ENCODE measurements at regions not wholly inside any gene's neighbourhood (a gene's known extent, or its start where the extent isn't known, plus 50 kb on each side); places are given as distances from the start of the nearest gene placed in this dataset.

- TF ChIP-seq CBX1 (IDR thresholded peaks at IDR 0.05; ENCODE audit: low read depth), result no peak
- TF ChIP-seq ZNF589 (CRISPR knock-in tag; IDR thresholded peaks at IDR 0.05; ENCODE audit: low read depth), result peak; percentile 72; the same call in 1 of the 2 replicates
- no peak for TF ChIP-seq ZNF436 (CRISPR knock-in tag; IDR thresholded peaks at IDR 0.05)
- TF ChIP-seq ZNF239 (CRISPR knock-in tag; IDR thresholded peaks at IDR 0.05), result peak; percentile 61; the same call in 1 of the 2 replicates
- no peak for TF ChIP-seq USF1 (CRISPR knock-in tag; IDR thresholded peaks at IDR 0.05)
- no peak for TF ChIP-seq ETS2 (tag; IDR thresholded peaks at IDR 0.05; ENCODE audit: borderline replicate concordance, poor library complexity, severe bottlenecking)
- TF ChIP-seq, protein P1, sequence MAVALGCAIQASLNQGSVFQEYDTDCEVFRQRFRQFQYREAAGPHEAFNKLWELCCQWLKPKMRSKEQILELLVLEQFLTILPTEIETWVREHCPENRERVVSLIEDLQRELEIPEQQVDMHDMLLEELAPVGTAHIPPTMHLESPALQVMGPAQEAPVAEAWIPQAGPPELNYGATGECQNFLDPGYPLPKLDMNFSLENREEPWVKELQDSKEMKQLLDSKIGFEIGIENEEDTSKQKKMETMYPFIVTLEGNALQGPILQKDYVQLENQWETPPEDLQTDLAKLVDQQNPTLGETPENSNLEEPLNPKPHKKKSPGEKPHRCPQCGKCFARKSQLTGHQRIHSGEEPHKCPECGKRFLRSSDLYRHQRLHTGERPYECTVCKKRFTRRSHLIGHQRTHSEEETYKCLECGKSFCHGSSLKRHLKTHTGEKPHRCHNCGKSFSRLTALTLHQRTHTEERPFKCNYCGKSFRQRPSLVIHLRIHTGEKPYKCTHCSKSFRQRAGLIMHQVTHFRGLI (CRISPR knock-in tag; IDR thresholded peaks at IDR 0.05), result peak; percentile 78; the same call in 1 of the 2 replicates
- no peak for TF ChIP-seq ZNF699 (CRISPR knock-in tag; IDR thresholded peaks at IDR 0.05; ENCODE audit: insufficient replicate concordance)
- no peak for TF ChIP-seq BMI1 (IDR thresholded peaks at IDR 0.05; ENCODE audit: low read length)
- TF ChIP-seq ZNF79 (CRISPR knock-in tag; IDR thresholded peaks at IDR 0.05; ENCODE audit: low read depth), result 0 out of 2 replicates have a peak, but pooled peaks have one; percentile 23
- no peak for TF ChIP-seq MCM5 (IDR thresholded peaks at IDR 0.05; ENCODE audit: low read depth)
- no peak for TF ChIP-seq TRIM28 (IDR thresholded peaks at IDR 0.05)
- no peak for TF ChIP-seq POU5F1 (IDR thresholded peaks at IDR 0.05; ENCODE audit: borderline replicate concordance, low read depth, low read length, partially characterized antibody)
- peak; percentile 92 for TF ChIP-seq SMAD3 (CRISPR knock-in tag; conservative IDR thresholded peaks at IDR 0.05)
- TF ChIP-seq GATAD2B (IDR thresholded peaks at IDR 0.05; ENCODE audit: borderline replicate concordance), result no peak
- TF ChIP-seq SREBF1 (IDR thresholded peaks at IDR 0.05; ENCODE audit: borderline replicate concordance, low read depth, low read length), result no peak
- no peak for TF ChIP-seq ESRRA (IDR thresholded peaks at IDR 0.05; ENCODE audit: borderline replicate concordance, low read depth)
- no peak for TF ChIP-seq RBM39 (optimal IDR thresholded peaks at IDR 0.05; ENCODE audit: low read depth, low read length)
- TF ChIP-seq BACH1 (tag; IDR thresholded peaks at IDR 0.05), result peak; percentile 47; the same call in 1 of the 2 replicates
- peak; percentile 90 for TF ChIP-seq ZNF76 (CRISPR knock-in tag; IDR thresholded peaks at IDR 0.05; ENCODE audit: borderline replicate concordance)
- no peak for TF ChIP-seq BHLHE40 (IDR thresholded peaks at IDR 0.05; ENCODE audit: low read length)
- no peak for TF ChIP-seq ZBTB9 (CRISPR knock-in tag; IDR thresholded peaks at IDR 0.05)
- TF ChIP-seq, protein P2, sequence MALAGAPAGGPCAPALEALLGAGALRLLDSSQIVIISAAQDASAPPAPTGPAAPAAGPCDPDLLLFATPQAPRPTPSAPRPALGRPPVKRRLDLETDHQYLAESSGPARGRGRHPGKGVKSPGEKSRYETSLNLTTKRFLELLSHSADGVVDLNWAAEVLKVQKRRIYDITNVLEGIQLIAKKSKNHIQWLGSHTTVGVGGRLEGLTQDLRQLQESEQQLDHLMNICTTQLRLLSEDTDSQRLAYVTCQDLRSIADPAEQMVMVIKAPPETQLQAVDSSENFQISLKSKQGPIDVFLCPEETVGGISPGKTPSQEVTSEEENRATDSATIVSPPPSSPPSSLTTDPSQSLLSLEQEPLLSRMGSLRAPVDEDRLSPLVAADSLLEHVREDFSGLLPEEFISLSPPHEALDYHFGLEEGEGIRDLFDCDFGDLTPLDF (CRISPR knock-in tag; IDR thresholded peaks at IDR 0.05), result no peak
- TF ChIP-seq CXXC5 (CRISPR knock-in tag; IDR thresholded peaks at IDR 0.05), result no peak
- TF ChIP-seq PTTG1 (tag; IDR thresholded peaks at IDR 0.05; ENCODE audit: low read depth), result peak; percentile 74; the same call in 1 of the 2 replicates
- TF ChIP-seq DDX20 (tag; IDR thresholded peaks at IDR 0.05; ENCODE audit: low read depth), result 0 out of 2 replicates have a peak, but pooled peaks have one; percentile 50
Observed at GRCh38 chr17:14522795-14523387, 222.0 kb downstream of the HS3ST3B1 start (continued).
